GM13976 (cell line): ENCODE measurements at regions not wholly inside any gene's neighbourhood (a gene's known extent, or its start where the extent isn't known, plus 50 kb on each side); places are given as distances from the start of the nearest gene placed in this dataset.

Experiments used
- DNase-seq: peaks from one replicate; pipeline ENCODE4 v3.0.0; 2012; ENCODE audit warnings: low spot score
- in situ Hi-C: fragments of 300-500 bp; cut with MboI; formaldehyde crosslinking; loops from one replicate; pipeline ENCODE4 v1.12.0; 2022; ENCODE audit warnings: low sequenced_read_pairs, mixed read lengths, inconsistent platforms; ENCODE audit not compliant: unreplicated experiment
- TF ChIP-seq, protein P1 (sequence below): IDR thresholded peaks from 2 replicates; pipeline ENCODE4 v1.5.1; 2012; ENCODE audit warnings: borderline replicate concordance, mild to moderate bottlenecking; ENCODE audit not compliant: insufficient read depth; ENCODE audit errors: extremely low read depth, missing control alignments, control extremely low read depth

GRCh38 chr6:18327626-18328025 lies 59.5 kb upstream of the RNF144B start:
- TF ChIP-seq, protein P1, sequence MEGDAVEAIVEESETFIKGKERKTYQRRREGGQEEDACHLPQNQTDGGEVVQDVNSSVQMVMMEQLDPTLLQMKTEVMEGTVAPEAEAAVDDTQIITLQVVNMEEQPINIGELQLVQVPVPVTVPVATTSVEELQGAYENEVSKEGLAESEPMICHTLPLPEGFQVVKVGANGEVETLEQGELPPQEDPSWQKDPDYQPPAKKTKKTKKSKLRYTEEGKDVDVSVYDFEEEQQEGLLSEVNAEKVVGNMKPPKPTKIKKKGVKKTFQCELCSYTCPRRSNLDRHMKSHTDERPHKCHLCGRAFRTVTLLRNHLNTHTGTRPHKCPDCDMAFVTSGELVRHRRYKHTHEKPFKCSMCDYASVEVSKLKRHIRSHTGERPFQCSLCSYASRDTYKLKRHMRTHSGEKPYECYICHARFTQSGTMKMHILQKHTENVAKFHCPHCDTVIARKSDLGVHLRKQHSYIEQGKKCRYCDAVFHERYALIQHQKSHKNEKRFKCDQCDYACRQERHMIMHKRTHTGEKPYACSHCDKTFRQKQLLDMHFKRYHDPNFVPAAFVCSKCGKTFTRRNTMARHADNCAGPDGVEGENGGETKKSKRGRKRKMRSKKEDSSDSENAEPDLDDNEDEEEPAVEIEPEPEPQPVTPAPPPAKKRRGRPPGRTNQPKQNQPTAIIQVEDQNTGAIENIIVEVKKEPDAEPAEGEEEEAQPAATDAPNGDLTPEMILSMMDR, result no peak
- DNase-seq, result no peak
- in situ Hi-C loops, result loop anchor here (10.0 kb wide), 1 partner anchor 177 kb away; no protein-coding TSS in a partner anchor

DNA sequence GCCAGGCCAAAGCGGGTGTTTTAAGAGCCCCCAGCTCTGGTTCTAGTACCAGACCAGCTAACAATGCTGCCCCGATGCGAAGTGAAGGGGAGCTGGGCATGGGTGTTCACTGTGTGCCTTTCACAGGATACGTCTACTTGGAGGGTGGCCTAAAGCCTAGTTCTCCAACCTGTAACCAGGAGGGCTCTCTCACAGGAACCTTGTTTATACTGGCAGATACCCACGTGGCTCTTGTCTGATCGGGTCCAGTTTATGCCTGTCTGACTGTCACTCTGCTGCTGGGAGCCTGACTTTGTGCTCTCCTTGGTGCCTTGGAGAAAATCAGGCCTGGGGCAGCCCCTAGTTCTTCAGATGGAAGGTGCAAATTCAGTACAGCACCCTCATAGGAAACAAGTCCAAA lies 60.2 kb upstream of the RNF144B start:
- TF ChIP-seq, protein P1, result no peak
- DNase-seq, result no peak
- in situ Hi-C loops, result loop anchor here (10.0 kb wide), 1 partner anchor 178 kb away; no protein-coding TSS in a partner anchor

DNA sequence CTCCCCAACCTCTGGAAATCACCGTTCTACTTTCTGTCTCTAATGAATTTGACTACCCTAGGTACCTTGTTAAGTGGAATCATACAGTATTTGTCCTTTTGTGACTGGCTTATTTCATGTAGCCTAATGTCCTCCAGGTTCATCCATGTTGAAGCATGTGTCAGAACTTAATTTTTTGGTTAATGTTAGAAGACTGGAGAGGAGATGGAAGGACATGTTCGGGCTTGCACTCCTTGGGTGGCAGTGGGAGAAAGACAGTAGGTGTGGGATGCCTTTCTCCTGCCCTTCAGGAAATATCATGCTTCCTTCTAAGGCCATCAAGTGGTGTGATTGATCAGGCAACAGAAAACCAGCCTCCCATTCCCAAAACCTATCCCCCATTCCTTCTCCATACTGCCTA lies 61.1 kb upstream of the RNF144B start:
- TF ChIP-seq, protein P1, result no peak
- in situ Hi-C loops, result loop anchor here (10.0 kb wide), 1 partner anchor 179 kb away; no protein-coding TSS in a partner anchor
- no peak for DNase-seq

DNA sequence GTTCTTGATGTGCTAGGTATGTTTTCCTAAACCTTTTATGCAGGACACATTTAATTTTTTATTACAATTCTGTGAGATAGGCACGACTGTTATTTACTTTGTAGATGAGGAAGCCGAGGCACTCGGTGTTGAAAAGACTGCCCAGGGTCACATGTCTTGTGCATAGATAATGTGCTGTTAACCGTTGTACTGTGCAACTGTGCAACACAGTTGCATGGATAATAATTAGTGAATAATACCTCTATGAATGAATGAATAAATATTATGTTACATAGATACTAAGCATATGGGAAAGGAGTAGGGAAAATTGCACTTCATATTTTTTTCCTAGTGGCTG lies 60.3 kb upstream of the DEK start:
- no peak for DNase-seq
- in situ Hi-C loops, result loop anchor here (10.0 kb wide), 1 partner anchor 180 kb away; no protein-coding TSS in a partner anchor
- TF ChIP-seq, protein P1, result no peak

GRCh38 chr6:18323935-18324705 lies 59.8 kb upstream of the DEK start:
- TF ChIP-seq, protein P1, result peak; percentile 25
- in situ Hi-C loops, result loop anchor here (10.0 kb wide), 1 partner anchor 181 kb away; no protein-coding TSS in a partner anchor
- DNase-seq, result peak; percentile 68

- TF ChIP-seq, protein P1, result no peak
- DNase-seq, result no peak
- in situ Hi-C loops, result no loop called here
These were observed 53.5 kb upstream of the DEK start for GRCh38 chr6:18317850-18318249.
